Posterior cingulate gyrus (tissue), 11 donors: ENCODE measurements at regions not wholly inside any gene's neighbourhood (a gene's known extent, or its start where the extent isn't known, plus 50 kb on each side); places are given as distances from the start of the nearest gene placed in this dataset.
"Not testable (repeated sequence)": the region's sequence is repeated elsewhere in the genome, so short reads cannot be mapped to it uniquely, and the experiment has no call there.

Experiments used
- DNase-seq, 10 donors: peaks; one replicate each; pipeline versions ENCODE4 v3.0.0 to v3.0.0-alpha.2; 2020 to 2021; ENCODE audit warnings: mixed read lengths in 3 of 10
- intact Hi-C: fragments of 100-400 bp; cut with DNase I; formaldehyde crosslinking; loops from one replicate; pipeline ENCODE4 v1.15.1; 2023

DNA sequence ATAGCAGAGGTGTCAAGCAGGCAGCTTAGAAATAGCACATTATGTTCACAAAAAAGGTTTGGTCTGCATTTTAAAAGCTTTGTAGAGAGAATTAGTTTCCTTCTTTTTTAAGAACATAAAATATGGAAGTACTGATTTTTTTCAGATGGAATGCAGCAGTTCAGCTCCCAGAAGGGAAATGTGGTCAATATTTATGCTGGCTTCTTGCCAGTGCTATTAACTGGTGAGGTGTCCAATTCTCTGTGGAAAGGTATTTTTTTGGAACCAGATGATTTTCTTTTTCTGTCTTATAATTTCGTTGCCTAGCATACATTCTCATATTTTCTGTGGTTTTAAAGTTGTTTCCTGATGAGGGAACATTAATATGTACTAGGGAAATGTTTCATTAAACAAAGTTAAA, 211.4 kb upstream of the ZNF385D start:
- intact Hi-C loops: no loop called here
- no peak for DNase-seq

DNA sequence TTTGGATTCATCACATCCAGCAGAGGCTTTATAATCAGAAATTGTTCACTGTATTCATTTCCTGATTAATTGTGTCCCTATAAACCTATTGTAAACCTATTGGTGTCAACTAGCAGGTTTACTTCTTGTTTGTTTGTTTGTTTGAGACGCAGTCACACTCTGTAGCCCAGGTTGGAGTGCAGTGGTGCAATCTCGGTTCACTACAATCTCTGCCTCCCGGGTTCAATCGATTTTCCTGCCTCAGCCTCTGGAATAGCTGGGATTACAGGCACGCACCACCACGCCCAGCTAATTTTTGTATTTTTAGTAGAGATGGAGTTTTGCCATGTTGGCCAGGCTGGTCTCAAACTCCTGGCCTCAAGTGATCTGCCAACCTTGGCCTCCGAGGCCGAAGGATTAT, 215.4 kb upstream of the ZNF385D start:
- intact Hi-C loops: not testable (repeated sequence)
- peak in 1 of 10 donors; percentile 24 for DNase-seq

GRCh38 chr3:21979706-21980105, 228.7 kb upstream of the ZNF385D start:
- intact Hi-C loops: no loop called here

DNA sequence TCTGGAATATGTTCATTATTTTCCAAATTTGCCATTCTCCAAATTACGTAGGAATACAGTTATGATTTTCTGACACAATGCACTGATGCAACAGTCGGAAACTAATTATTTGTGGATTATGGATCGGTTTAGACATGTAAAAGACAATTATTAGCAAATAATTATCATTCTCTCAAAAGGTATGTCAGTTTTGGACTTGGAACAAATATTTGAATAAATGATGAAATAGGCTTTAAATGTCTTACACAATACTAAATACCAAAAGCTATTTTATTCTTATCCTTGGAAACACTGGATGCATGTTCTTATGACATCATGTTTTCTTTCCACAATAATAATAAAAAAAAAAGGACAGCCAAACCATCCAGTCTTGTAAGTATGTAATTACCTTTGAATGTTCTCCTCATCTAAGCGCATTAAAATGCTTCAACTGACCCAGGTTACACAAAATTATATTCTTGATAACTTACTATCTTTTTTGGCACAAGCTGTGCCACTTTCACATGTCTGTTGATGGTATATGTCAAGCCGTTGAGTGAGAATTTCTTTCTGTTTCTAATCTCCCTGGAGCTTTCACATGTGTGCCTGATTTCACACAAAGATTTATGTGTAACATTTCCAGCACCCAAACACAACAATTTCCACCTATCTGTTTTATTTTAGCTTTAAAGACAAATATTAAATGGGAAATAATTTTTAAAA, 238.5 kb upstream of the ZNF385D start:
- intact Hi-C loops: no loop called here
- DNase-seq: no peak

More at GRCh38 chr3:21979706-21980105, 228.7 kb upstream of the ZNF385D start:
- DNase-seq: no peak

DNA sequence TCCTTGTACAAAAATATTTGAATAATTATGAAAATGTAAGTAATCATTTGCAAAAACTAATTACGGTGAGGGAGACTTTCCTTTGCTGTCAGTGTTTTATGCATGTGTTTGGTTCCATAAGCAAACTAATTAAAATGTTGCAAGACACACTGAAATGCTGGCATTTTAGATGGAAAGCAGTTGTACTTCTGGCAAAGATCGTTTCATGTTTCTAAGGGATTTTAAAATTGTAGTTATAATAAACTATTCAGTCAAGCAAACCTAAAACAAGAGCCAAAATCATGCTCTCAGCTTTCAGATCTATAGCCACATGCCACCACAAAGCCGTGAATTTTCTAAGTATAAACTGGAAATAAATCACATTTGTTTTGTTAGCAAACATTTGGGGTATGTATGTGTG, 240.1 kb upstream of the ZNF385D start:
- intact Hi-C loops: no loop called here
- DNase-seq: no peak

DNA sequence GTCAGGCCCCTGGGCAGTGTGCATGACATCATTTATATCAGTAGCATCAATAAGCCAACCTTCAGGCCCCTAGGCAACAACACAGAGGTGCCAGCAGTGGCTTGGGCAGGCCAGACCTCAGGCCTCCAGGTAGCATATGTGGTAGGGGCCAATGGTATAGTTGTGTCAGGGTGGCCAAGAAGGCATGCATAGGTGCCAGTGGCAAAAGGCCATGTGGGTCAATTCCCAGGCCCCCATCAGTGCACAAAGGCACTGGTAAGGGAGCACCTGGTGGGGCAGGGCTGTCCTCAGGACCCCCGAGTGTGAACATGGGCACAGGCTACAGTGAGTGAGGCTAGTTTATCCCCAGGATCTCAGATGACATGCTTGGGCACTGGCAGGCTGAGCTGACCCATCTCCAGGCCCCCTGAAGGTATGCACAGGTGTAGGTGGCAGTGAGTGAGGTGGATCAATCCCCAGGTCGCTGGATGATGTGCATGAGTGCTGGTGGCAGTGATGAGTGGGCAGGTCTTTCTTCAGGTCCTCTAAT, 244.1 kb upstream of the ZNF385D start:
- peak in 1 of 10 donors; percentile 39 for DNase-seq
- intact Hi-C loops: no loop called here

DNA sequence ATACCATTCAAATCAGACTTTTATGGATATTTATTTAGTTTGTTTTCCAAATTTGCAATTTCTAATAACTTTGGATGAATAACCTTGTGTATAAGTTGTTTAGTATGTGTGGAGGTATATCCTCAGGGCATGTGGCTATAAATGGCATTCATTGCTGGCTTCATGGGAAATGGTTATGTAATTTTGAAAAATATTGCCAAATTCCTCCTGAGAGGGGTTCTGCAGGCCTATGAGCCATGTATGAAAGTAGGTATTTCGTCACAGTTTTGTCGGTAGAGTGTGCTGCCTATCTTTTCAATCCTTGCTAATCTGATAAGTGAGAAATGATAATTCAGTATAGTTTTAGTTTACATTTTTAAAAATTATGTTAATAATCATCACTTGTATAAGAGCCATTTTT, 256.4 kb upstream of the ZNF385D start:
- intact Hi-C loops: no loop called here

DNA sequence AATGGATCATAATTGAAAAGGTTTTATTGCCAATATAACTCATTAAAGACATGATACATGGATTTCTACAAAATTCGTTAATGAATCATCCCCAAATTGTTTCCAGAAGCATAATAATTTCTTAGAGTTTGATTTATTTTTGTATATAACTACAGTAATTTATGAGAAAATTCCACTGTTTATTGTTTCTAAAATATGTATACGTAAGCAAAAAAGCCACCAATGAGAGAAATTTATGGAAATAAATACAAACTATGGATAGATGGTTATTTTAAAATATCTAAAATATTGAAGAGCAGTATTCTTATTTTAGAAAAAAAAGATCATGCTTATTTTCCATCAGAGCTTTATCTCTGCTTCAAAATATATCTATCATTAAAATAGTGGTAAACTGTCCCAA, 260.0 kb upstream of the ZNF385D start:
- no peak for DNase-seq
- intact Hi-C loops: no loop called here

More for the DNA sequence above, 256.4 kb upstream of the ZNF385D start:
- DNase-seq: no peak

GRCh38 chr3:22012471-22012870, 261.5 kb upstream of the ZNF385D start:
- DNase-seq: no peak
- intact Hi-C loops: no loop called here

DNA sequence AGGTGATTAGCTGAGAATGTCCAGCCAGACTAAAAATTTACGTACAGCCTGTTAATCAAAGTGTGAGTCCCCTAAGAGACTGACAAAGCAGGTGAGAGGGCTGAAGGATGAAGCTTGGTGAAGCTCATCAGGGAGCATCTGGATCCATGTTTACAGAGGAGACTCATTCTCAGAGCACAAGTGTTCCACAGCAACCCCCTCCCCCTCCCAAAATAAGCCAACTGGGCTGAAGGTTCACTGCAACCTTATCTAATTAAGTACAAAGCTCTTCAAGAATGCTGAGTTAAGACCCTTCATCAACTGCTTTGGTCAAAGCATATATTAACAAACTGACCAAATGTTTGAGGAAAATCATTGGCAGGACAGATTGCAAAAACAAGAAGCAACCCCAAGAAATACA, 262.6 kb upstream of the ZNF385D start:
- intact Hi-C loops: no loop called here
- no peak for DNase-seq

DNA sequence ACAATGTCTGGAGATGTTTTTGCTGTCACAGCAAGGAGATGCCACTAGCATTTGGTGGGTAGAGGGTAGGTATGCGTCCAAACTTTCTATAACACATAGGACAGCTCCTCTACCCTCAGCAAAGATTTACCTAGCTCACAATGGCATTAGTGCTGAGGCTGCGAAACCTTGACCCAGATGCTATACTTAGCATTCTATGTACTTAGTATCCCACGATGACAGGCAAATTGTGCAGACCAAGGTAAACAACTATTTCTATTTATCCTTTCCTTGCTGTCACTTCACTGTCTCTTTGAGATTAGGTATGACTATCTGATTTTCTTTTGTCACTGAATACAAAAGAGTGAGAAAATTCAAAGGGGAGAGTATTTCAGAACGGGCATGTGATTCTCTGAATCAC, 265.2 kb upstream of the ZNF385D start:
- no peak for DNase-seq
- intact Hi-C loops: no loop called here

- intact Hi-C loops: not testable (repeated sequence)
These were observed 273.6 kb upstream of the ZNF385D start for GRCh38 chr3:22024638-22025037.

DNA sequence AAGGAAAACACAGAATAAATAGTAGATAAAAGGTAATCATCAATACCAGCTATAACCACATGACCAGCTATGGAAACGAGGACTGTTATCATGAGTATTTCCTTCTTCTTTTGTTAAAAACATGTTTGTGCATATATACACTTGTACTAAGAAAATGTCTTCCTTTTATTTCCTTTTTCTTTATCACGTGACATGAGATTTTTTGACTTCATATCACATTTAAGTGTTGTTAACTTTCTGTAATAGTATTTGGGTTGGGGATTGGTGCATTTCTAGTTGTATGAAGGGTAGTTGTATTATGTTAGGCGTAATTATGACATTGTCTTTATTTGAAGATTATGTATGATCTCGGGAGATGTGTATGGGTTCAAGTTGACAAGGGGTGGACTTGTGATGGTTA, 278.5 kb upstream of the ZNF385D start:
- no peak for DNase-seq
- intact Hi-C loops: no loop called here

More at GRCh38 chr3:22024638-22025037, 273.6 kb upstream of the ZNF385D start:
- not testable (repeated sequence) for DNase-seq

GRCh38 chr3:22039161-22039560, 288.2 kb upstream of the ZNF385D start:
- intact Hi-C loops: no loop called here
- no peak for DNase-seq

DNA sequence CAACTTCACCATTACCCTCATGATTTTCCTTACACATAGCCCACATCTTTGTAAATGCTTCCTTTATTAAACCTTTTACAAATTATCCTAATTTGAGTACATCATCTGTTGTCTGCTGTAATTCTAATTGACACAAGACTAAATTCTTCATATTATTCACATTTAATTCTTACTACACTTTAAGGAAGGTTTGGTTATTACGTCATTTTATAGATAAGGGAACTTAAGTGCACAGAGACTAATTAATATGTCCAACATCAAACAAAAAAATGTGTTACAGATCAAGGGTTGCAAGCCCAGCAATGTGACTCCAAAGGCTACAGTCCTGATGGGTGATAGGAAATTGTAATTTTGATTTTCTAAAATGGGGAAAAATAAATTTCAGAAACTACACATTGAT, 289.1 kb upstream of the ZNF385D start:
- no peak for DNase-seq
- intact Hi-C loops: no loop called here

- intact Hi-C loops: no loop called here
These were observed 294.9 kb upstream of the ZNF385D start for GRCh38 chr3:22045882-22046281.

GRCh38 chr3:22063500-22063899, 312.5 kb upstream of the ZNF385D start:
- intact Hi-C loops: no loop called here
- no peak for DNase-seq

More at GRCh38 chr3:22045882-22046281, 294.9 kb upstream of the ZNF385D start:
- DNase-seq: no peak

GRCh38 chr3:22068619-22069018, 317.6 kb upstream of the ZNF385D start:
- no peak for DNase-seq
- intact Hi-C loops: no loop called here

DNA sequence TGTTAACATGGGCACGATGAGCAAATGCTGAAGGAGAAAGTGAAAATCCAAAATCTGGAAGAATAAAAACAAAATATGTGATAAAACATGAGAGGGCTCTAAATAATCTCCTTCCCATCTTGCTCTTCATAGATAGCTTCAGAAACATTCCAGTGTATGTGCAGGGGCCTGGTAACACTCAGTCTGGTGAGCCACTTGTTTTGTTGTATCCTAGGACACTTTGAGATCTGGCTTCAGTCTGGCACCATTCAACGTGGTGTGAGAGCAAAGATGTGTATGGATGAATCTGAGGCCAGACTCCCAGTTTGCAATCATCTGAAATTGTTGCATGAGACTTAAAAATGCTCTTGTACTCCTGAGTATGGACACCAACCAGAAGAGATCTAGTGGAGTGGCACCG, 337.2 kb upstream of the ZNF385D start:
- DNase-seq: no peak
- intact Hi-C loops: no loop called here

DNA sequence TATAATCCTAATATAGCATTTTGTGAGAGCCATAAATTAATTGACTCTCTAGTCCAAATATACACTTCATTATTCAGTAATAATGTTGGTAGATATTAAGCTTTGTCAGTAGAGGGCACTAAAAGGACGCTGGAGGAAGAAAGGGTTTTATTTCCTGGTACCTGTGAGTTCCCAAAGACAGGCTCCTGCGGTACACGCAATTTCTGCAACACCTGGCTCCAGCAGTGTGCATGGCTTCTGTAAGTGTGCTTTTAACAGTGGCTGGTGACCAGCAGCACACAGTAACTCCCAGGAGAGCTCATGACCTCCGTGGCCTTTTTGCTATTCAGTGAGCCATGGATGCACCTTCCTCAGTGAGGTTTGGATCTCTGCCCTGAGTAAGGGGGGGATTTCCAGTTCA, 338.3 kb upstream of the ZNF385D start:
- intact Hi-C loops: no loop called here
- DNase-seq: no peak

DNA sequence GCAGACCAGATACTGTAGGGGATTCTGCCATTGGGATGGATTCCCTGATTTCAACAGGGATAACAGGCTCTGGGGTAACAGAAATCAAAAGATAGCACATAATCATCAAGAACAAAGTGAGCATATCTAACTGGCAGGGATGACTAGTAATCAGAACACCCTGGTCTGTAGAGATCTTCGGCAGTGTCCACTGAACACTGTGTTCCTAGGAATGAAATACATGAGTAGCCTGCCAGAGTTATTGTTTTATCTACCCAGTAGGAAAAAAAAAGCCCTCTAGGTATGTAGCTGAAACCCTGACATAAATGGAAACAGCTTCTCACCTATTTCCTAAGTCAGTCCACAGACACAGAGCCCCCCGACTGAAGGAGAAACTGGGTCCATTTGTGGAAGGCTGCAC, 340.3 kb upstream of the ZNF385D start:
- intact Hi-C loops: no loop called here
- no peak for DNase-seq

DNA sequence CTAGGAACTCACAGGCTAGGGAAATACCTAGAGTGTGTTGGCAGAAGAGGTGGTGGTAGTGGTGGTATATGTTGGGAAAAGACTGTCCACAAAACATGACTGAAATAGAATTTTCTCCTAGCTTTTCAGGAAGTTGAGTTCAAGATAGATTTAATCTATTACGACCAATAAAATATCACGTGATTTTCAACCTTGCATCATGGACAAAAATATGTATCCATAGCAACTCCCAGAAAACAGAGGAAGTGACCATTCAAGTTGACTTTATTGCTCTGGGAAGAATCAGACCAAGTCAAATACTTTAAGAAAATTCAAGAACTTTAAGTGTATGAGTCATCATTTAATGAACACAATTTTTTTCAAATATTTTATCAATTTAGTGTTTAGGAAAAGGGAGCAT, 347.0 kb upstream of the ZNF385D start:
- no peak for DNase-seq
- intact Hi-C loops: no loop called here

DNA sequence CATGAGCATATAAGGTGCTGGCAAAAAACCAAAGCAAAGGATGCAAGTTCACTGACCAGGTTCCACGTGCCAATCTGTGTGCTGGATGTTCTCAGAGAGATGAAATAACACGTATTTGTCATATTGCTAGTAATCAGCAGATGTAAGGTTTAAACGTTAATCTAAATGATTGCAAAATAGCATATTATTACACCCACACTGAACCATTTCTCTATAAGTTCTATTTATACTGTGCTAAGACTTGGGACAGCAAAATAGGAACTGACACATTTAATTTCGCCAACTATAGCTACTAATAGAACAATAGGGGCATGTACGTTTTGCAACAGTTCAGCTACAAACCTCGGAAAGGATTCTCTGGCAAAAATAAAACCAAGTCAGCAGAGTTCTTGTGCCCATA, 350.3 kb upstream of the ZNF385D start:
- no peak for DNase-seq
- intact Hi-C loops: no loop called here
